Panc1 (cell line): ENCODE measurements at regions not wholly inside any gene's neighbourhood (a gene's known extent, or its start where the extent isn't known, plus 50 kb on each side); places are given as distances from the start of the nearest gene placed in this dataset.

Source experiments
- ATAC-seq: fragments of 200-7000 bp; cut with Tn5 transposase; 2 replicates; pipeline ENCODE4 v1.9.1; 2020; ENCODE audit warnings: mild to moderate bottlenecking, moderate library complexity
- BruUV-seq: library from RNA; stranded (reverse); fragments of 400-500 nt; replicated peaks from 2 replicates; lab custom pipeline; 2021; lab: Mats Ljungman, UMichigan
- CTCF ChIA-PET: fragments of 300-600 bp; sonication (Branson Sonifier 250); formaldehyde crosslinking; loops from one replicate; lab custom pipeline; 2022; ENCODE audit warnings: antibody characterized with exemption; lab: Charles Lee
- POLR2A ChIA-PET: fragments of 300-600 bp; sonication (Branson Sonifier 250); formaldehyde crosslinking; loops from one replicate; lab custom pipeline; 2022; ENCODE audit warnings: antibody characterized with exemption; lab: Charles Lee
- DNase-seq: peaks from one replicate; pipeline ENCODE4 v3.0.0-alpha.2; 2010; ENCODE audit warnings: low read depth, low spot score
- H3K27ac ChIP-seq: 2 replicates; pipeline ENCODE4 v1.5.1; 2011; ENCODE audit warnings: mild to moderate bottlenecking, low read length, inconsistent platforms
- H3K27me3 ChIP-seq: fragments of 200-500 bp; sonication (Bioruptor generic); 2 replicates; pipeline ENCODE4 v1.6.0; 2014; ENCODE audit warnings: low read length, inconsistent platforms; ENCODE audit not compliant: control insufficient read depth, insufficient read depth
- H3K36me3 ChIP-seq: fragments of 200-500 bp; sonication (Bioruptor generic); 2 replicates; pipeline ENCODE4 v1.5.1; 2014; ENCODE audit warnings: inconsistent platforms, mild to moderate bottlenecking, low read length, moderate library complexity; ENCODE audit not compliant: control insufficient read depth, insufficient read depth
- H3K4me1 ChIP-seq: 2 replicates; pipeline ENCODE4 v1.5.1; 2011; ENCODE audit warnings: inconsistent platforms, mild to moderate bottlenecking, low read length, moderate library complexity; ENCODE audit not compliant: control insufficient read depth, insufficient read depth
- H3K4me3 ChIP-seq, 2 experiments: 2 replicates each; pipeline ENCODE4 v1.5.1; 2011 to 2012; ENCODE audit warnings: low read depth in 2 of 2, low read length in 2 of 2, mild to moderate bottlenecking in 2 of 2, inconsistent platforms in 1 of 2, moderate library complexity in 1 of 2
- H3K9me3 ChIP-seq: fragments of 200-500 bp; sonication (Bioruptor generic); 2 replicates; pipeline ENCODE4 v1.5.1; 2014; ENCODE audit warnings: low read depth, mild to moderate bottlenecking, inconsistent platforms, low read length, moderate library complexity; ENCODE audit not compliant: control insufficient read depth, insufficient read depth
- CTCF ChIP-seq: fragments of 450-650 bp; IDR thresholded peaks from 2 replicates; pipeline ENCODE4 v1.5.1; 2017; ENCODE audit warnings: mild to moderate bottlenecking
- POLR2AphosphoS5 ChIP-seq: IDR thresholded peaks from 2 replicates; pipeline ENCODE4 v1.6.1; 2012; ENCODE audit warnings: mild to moderate bottlenecking, low read depth, low read length, moderate library complexity
- REST ChIP-seq, 2 experiments: IDR thresholded peaks; 2 replicates each; pipeline ENCODE4 v1.6.1; 2011 to 2012; ENCODE audit warnings: low read depth in 2 of 2, control low read depth in 1 of 2, low read length in 1 of 2, mild to moderate bottlenecking in 1 of 2, moderate library complexity in 1 of 2; ENCODE audit not compliant: insufficient read depth in 1 of 2
- SIN3A ChIP-seq: IDR thresholded peaks from 2 replicates; pipeline ENCODE4 v1.6.1; 2012; ENCODE audit warnings: low read depth, mild to moderate bottlenecking, low read length, moderate library complexity, borderline replicate concordance; ENCODE audit not compliant: insufficient read depth
- TCF7L2 ChIP-seq: IDR thresholded peaks from 2 replicates; pipeline ENCODE4 v1.6.1; 2011; ENCODE audit warnings: mild to moderate bottlenecking, low read depth, low read length, inconsistent platforms
- in situ Hi-C: cut with HindIII; loops from 2 replicates; pipeline ENCODE4 v1.10.0; 2016; ENCODE audit warnings: low sequenced_read_pairs, low pct_unique_long_range_greater_than_20kb
- intact Hi-C: fragments of 100-400 bp; cut with micrococcal nuclease; formaldehyde crosslinking; loops from one replicate; pipeline ENCODE4 v1.10.0; 2022; ENCODE audit not compliant: unreplicated experiment

DNA sequence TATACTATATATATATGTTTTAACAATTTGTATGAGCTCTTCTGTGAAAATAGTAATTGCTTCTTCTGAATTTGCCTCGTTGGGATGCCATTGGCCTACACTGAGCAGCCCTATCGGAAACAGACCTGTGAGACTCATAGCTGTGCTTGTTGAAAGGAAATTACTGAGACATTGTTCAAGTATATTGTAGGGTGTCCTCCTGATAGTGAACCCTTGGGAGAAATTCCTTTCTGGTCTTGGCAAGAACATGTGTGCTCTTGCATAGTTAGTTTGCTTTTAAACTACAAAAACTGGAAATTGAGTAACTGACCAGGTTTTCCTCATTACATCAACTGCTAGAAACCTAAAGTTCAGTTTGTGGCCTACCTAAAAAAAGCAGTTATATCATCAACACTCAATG, 160.9 kb downstream of the LURAP1L start:
- no TSS peak for BruUV-seq
- ChIA-PET POLR2A (no interaction called here), CTCF (no interaction called here)
- in situ Hi-C loops (no loop called here), intact Hi-C loops (no loop called here)
- H3K9me3 ChIP-seq, result no peaks in the 10 kb centered on the region
- H3K36me3 ChIP-seq, result no peaks in the 10 kb centered on the region
- DNase-seq (no peak), ATAC-seq (no peak)
- H3K27ac ChIP-seq, result no peak overlapping the region
- TF ChIP-seq TCF7L2, result no peak
- no peak for TF ChIP-seq REST (IDR thresholded peaks at IDR 0.05; ENCODE audit: insufficient read depth in 1 of 2, low read depth in 2 of 2, low read length in 1 of 2)
- no peak for TF ChIP-seq POLR2AphosphoS5
- TF ChIP-seq SIN3A, result no peak
- TF ChIP-seq CTCF, result no peak
- no peak overlapping the region for H3K4me3 ChIP-seq
- no peaks in the 10 kb centered on the region for H3K27me3 ChIP-seq
- H3K4me1 ChIP-seq, result no peaks in the 10 kb centered on the region

DNA sequence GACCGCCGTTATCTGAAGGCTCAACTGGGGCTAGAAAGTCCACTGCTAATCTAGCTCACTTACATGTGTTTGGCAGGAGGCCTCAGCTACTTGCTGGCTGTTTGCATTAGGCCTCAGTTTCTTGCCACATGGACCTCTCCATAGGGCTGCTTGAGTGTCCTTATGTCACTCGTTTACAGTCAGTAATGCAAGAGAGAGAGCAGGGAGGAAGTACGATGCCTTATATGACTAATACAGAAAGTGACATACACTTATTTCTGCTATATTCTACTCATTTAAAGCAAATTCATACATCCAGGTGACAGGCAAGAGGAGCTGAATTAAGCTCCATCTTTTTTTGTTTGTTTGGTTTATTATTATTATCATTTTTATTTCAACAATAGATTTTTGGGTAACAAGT, 179.6 kb downstream of the LURAP1L start:
- intact Hi-C loops, result no loop called here
- H3K9me3 ChIP-seq, result no peaks in the 10 kb centered on the region
- no peaks in the 10 kb centered on the region for H3K27me3 ChIP-seq
- no peak overlapping the region for H3K4me3 ChIP-seq
- H3K27ac ChIP-seq, result no peak overlapping the region
- no peaks in the 10 kb centered on the region for H3K4me1 ChIP-seq
- no TSS peak for BruUV-seq
- ChIA-PET CTCF (no interaction called here), POLR2A (no interaction called here)
- in situ Hi-C loops, result no loop called here
- H3K36me3 ChIP-seq, result no peaks in the 10 kb centered on the region
- TF ChIP-seq CTCF (no peak), SIN3A (no peak), POLR2AphosphoS5 (no peak), REST (IDR thresholded peaks at IDR 0.05; ENCODE audit: insufficient read depth in 1 of 2, low read depth in 2 of 2, low read length in 1 of 2) (no peak), TCF7L2 (no peak)
- DNase-seq (no peak), ATAC-seq (no peak)
